ENCODE measurements at regions not wholly inside any gene's neighbourhood (a gene's known extent, or its start where the extent isn't known, plus 50 kb on each side); places are given as distances from the start of the nearest gene placed in this dataset.

- TF ChIP-seq CTCF (tag by site-specific recombination; IDR thresholded peaks at IDR 0.05) = no peak
- no peak for TF ChIP-seq KLF16 (tag by site-specific recombination; IDR thresholded peaks at IDR 0.05)
- no peak for TF ChIP-seq ZNF555 (tag by site-specific recombination; conservative IDR thresholded peaks at IDR 0.05)
- TF ChIP-seq ZNF174 (tag by site-specific recombination; IDR thresholded peaks at IDR 0.05) = no peak
Observed at GRCh38 chr2:81551040-81551634, 1246.6 kb upstream of the LRRTM1 start.

Measured in HEK293 (cell line).